Skeletal muscle satellite cell (primary cell): ENCODE measurements at regions not wholly inside any gene's neighbourhood (a gene's known extent, or its start where the extent isn't known, plus 50 kb on each side); places are given as distances from the start of the nearest gene placed in this dataset. TPM values are rescaled to one million over a fixed set of nuclear protein-coding genes. Genes with fewer than 3 reads are reported as not detected.

Source experiments
- H3K27me3 ChIP-seq: 2 replicates; pipeline ENCODE4 v1.7.0; 2013; ENCODE audit warnings: low read length; ENCODE audit not compliant: control insufficient read depth, insufficient read depth
- H3K36me3 ChIP-seq: 2 replicates; pipeline ENCODE4 v1.7.0; 2013; ENCODE audit warnings: mild to moderate bottlenecking, control low read depth, low read length; ENCODE audit not compliant: insufficient read depth
- H3K4me1 ChIP-seq: 2 replicates; pipeline ENCODE4 v1.7.0; 2013; ENCODE audit warnings: low read length; ENCODE audit not compliant: control insufficient read depth, insufficient read depth
- H3K4me2 ChIP-seq: 2 replicates; pipeline ENCODE4 v1.7.0; 2013; ENCODE audit warnings: mild to moderate bottlenecking, low read length
- H3K4me3 ChIP-seq: 2 replicates; pipeline ENCODE4 v1.7.0; 2013; ENCODE audit warnings: low read length
- H3K9ac ChIP-seq: 2 replicates; pipeline ENCODE4 v1.7.0; 2013; ENCODE audit warnings: mild to moderate bottlenecking, low read depth, low read length, moderate library complexity
- H3K9me3 ChIP-seq: replicated peaks from 2 replicates; pipeline ENCODE4 v1.7.0; 2013; ENCODE audit warnings: mild to moderate bottlenecking, control low read depth, low read length
- small RNA-seq: library from RNA; depleted of rRNA; stranded (forward); fragments of <200 nt; gene quantifications from one replicate; pipeline ENCODE3, GENCODE V24; 2012

GRCh38 chr16:48435318-48435680 lies 50.1 kb upstream of the SIAH1 start:
- H3K9me3 ChIP-seq: no peaks in the 10 kb centered on the region
- no peak overlapping the region for H3K4me2 ChIP-seq
- no peak overlapping the region for H3K4me3 ChIP-seq
- no peak overlapping the region for H3K9ac ChIP-seq
- H3K36me3 ChIP-seq: no peaks in the 10 kb centered on the region
- peaks cover 40% of the 10 kb centered on the region for H3K27me3 ChIP-seq
- no peaks in the 10 kb centered on the region for H3K4me1 ChIP-seq

Small RNAs in the stretch of these regions (small RNA-seq; reads per million reads assigned to genes)
- gene AC026470.1: not detected
